Erythroblast (primary cell): ENCODE measurements at regions not wholly inside any gene's neighbourhood (a gene's known extent, or its start where the extent isn't known, plus 50 kb on each side); places are given as distances from the start of the nearest gene placed in this dataset.

Experiments used
- GATA1 ChIP-seq: IDR thresholded peaks from 2 replicates; pipeline ENCODE4 v1.6.1; 2011; ENCODE audit warnings: low read depth, mild to moderate bottlenecking, control low read depth, low read length, moderate library complexity
- POLR2A ChIP-seq: IDR thresholded peaks from 2 replicates; pipeline ENCODE4 v1.6.1; 2011; ENCODE audit warnings: mild to moderate bottlenecking, low read length

DNA sequence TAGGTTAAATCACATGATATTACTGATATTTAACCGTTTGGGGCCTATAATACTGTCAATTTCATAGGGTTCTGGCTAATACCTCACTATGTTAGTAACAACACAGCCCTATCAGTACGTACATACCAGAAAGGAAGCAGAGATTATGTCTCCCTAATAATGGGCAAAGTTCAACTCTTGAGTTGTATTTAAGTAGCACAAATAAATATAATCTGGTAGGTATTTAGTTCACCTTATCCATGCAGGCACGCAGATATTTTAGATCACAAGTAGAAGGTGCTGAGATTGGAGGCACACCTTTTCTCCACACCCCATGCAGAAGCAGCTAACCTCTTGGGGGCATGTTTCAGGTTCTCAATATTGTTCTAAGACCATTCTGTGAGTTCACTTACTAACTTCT lies 118.9 kb downstream of the IRS1 start:
- no peak for TF ChIP-seq POLR2A
- no peak for TF ChIP-seq GATA1
